Body of pancreas (tissue), 4 donors: ENCODE measurements at regions not wholly inside any gene's neighbourhood (a gene's known extent, or its start where the extent isn't known, plus 50 kb on each side); places are given as distances from the start of the nearest gene placed in this dataset.

Experiments
- POLR2A ChIP-seq, 3 donors: fragments of 450-650 bp; IDR thresholded peaks; one replicate each; pipeline ENCODE4 v1.6.1; 2016; ENCODE audit warnings: antibody characterized with exemption in 3 of 3, mild to moderate bottlenecking in 2 of 3
- TF ChIP-seq, protein P1 (sequence below), 7 experiments: fragments of 450-650 bp in 4 of 7; fragments of 200-600 bp in 3 of 7; sonication (generic) in 3 of 7; IDR thresholded peaks; one replicate each; pipeline ENCODE4 v1.5.1; 2016 to 2019; ENCODE audit warnings: antibody characterized with exemption in 7 of 7

GRCh38 chr6:147131532-147132128 is 72.6 kb upstream of the STXBP5 start:
- no peak for TF ChIP-seq POLR2A (IDR thresholded peaks at IDR 0.05)
- TF ChIP-seq, protein P1, sequence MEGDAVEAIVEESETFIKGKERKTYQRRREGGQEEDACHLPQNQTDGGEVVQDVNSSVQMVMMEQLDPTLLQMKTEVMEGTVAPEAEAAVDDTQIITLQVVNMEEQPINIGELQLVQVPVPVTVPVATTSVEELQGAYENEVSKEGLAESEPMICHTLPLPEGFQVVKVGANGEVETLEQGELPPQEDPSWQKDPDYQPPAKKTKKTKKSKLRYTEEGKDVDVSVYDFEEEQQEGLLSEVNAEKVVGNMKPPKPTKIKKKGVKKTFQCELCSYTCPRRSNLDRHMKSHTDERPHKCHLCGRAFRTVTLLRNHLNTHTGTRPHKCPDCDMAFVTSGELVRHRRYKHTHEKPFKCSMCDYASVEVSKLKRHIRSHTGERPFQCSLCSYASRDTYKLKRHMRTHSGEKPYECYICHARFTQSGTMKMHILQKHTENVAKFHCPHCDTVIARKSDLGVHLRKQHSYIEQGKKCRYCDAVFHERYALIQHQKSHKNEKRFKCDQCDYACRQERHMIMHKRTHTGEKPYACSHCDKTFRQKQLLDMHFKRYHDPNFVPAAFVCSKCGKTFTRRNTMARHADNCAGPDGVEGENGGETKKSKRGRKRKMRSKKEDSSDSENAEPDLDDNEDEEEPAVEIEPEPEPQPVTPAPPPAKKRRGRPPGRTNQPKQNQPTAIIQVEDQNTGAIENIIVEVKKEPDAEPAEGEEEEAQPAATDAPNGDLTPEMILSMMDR (IDR thresholded peaks at IDR 0.05): no peak
